Erythroblast (primary cell): ENCODE measurements at regions not wholly inside any gene's neighbourhood (a gene's known extent, or its start where the extent isn't known, plus 50 kb on each side); places are given as distances from the start of the nearest gene placed in this dataset.

Experiments
- DNase-seq, 2 experiments: peaks; one replicate each; lab custom pipeline; 2025; lab: John Stamatoyannopoulos, UW
- GATA1 ChIP-seq: IDR thresholded peaks from 2 replicates; pipeline ENCODE4 v1.6.1; 2011; ENCODE audit warnings: low read depth, mild to moderate bottlenecking, control low read depth, low read length, moderate library complexity
- POLR2A ChIP-seq: IDR thresholded peaks from 2 replicates; pipeline ENCODE4 v1.6.1; 2011; ENCODE audit warnings: mild to moderate bottlenecking, low read length

- DNase-seq: no peak
- TF ChIP-seq POLR2A (no peak), GATA1 (no peak)
Observed at GRCh38 chr11:62048100-62048499, 75.7 kb upstream of the INCENP start.

GRCh38 chr11:62046568-62047100 lies 77.2 kb upstream of the INCENP start:
- TF ChIP-seq GATA1: no peak
- TF ChIP-seq POLR2A: no peak
- DNase-seq: no peak

DNA sequence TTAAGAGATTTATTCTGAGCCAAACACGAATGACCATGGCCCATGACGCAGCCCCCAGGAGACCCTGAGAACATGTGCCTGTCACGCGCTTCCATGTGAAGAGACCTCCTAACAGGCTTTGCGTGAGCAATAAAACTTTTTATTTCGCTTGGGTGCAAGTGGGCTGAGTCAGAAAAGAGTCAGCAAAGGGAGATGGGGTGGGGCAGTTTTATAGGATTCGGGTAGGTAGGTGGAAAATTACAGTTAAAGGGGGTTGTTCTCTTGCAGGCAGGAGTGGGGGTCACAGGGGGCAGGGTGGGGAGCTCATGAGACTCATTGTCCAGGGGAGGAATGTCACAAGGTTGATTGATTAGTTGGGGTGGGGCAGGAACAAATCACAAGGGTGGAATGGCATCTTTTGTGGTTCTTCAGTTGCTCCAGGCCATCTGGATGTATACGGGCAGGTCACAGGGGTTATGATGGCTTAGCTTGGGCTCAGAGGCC lies 77.2 kb upstream of the FTH1 start:
- no peak for TF ChIP-seq POLR2A
- no peak for TF ChIP-seq GATA1
- no peak for DNase-seq

- no peak for DNase-seq
- no peak for TF ChIP-seq GATA1
- TF ChIP-seq POLR2A: no peak
Observed at GRCh38 chr11:62035293-62035692, 67.9 kb upstream of the FTH1 start.

- no peak for DNase-seq
- TF ChIP-seq GATA1 (no peak), POLR2A (no peak)
Observed at GRCh38 chr11:62034036-62034338, 66.6 kb upstream of the FTH1 start.

DNA sequence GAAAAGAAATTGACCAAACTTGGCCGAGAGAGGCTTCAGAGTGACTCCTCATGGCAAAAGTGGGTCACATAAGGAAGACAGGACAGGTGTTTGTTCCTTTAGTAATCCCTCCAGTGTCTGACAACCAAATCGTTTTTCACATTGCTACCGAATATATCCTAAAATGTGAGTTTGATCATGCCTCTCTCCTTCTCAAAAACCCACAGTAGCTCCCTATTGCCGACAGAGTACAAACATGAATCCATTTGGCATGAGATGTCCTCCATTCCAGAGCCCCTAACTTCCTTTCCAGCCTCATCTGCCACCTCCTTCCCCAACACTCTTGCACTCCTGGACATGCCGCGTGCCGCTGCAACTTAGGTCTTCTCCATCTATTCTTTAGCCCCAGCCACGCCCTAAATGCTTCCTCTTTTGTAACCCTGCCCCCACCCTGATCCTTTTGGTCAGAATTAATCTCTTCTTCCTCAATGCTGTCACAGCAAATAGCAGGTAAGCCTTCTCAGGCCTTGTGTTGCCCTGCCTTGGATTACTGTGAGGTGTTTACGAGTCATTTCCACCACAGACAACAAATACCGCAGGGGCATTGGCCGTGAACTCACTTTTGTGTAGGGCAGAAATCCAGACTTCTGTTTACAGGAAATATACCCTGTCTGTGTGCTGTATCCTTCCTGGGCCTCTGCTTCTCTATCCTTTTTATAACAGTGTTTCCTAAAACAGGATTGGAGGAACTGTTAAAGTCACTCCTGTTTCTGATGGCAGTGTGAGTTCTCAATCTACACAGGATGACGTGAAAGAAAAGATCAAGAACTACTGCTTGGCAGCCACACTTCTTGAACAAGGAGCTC lies 66.0 kb upstream of the FTH1 start:
- no peak for DNase-seq
- TF ChIP-seq POLR2A: no peak

GRCh38 chr11:62030071-62030684 lies 62.7 kb upstream of the FTH1 start:
- DNase-seq: no peak
- TF ChIP-seq POLR2A (no peak), GATA1 (no peak)

GRCh38 chr11:62026739-62027370 lies 59.4 kb upstream of the FTH1 start:
- TF ChIP-seq POLR2A: no peak
- no peak for TF ChIP-seq GATA1
- peak; percentile 54 to 76 for DNase-seq

GRCh38 chr11:62025487-62026105 lies 58.2 kb upstream of the FTH1 start:
- TF ChIP-seq GATA1 (no peak), POLR2A (peak; percentile 94)
- DNase-seq: peak; percentile 95 to 98

DNA sequence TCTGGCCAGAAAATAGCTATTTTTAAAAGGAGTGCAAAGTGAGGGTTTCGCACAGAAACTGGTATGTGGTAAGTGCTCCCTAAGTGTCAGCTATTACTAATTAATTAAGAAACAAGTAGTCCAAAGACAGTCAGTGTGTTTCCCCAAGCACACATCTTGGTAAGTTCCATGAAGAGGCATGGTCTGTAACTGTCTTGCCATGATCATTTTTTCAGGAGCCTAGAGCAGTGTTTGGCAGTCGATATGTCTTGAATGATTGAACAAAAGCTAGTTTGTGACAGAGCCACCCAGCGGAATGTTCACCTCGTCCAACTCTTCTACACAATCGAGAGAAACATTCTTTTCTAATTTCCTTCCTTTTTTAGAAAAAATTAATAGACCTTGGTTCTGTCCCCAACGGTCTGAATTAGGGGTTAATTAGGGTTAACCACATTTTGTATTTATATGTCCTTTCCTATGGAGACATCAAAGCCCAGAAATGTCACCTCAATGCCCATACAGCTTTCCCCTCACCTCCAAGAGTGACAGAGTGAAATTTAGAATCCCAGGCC lies 57.6 kb upstream of the FTH1 start:
- DNase-seq: peak; percentile 72 to 82

DNA sequence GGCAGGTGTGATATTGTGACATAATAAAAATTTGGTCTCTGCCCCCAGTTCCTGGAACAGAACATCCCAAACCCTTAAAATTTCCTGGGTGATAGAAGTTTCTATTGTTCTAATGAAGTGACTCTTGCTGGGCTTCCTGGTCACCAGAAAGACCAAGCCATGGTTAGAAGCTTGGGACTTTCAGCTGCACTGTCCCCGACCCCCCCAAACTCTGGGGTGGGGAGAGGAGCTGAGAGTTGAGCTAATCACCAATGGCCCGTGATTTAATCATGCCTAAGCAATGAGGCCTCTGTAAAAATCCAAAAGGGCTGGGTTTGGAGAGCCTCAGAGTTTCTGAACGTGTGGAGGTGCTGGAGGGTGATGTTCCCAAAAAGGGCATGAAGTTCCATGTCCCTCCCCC lies 54.8 kb upstream of the FTH1 start:
- no peak for DNase-seq

More for the DNA sequence above, 57.6 kb upstream of the FTH1 start:
- TF ChIP-seq GATA1 (no peak), POLR2A (no peak)

GRCh38 chr11:62020661-62021060 lies 53.2 kb upstream of the FTH1 start:
- TF ChIP-seq GATA1 (no peak), POLR2A (no peak)
- no peak for DNase-seq

More for the DNA sequence above, 54.8 kb upstream of the FTH1 start:
- TF ChIP-seq POLR2A (no peak), GATA1 (no peak)

GRCh38 chr11:62018981-62019664 lies 51.7 kb upstream of the FTH1 start:
- no peak for DNase-seq
- no peak for TF ChIP-seq POLR2A
- TF ChIP-seq GATA1: no peak
